ENCODE measurements at regions not wholly inside any gene's neighbourhood (a gene's known extent, or its start where the extent isn't known, plus 50 kb on each side); places are given as distances from the start of the nearest gene placed in this dataset.
"Not testable (repeated sequence)": the region's sequence is repeated elsewhere in the genome, so short reads cannot be mapped to it uniquely, and the experiment has no call there.

- DNase-seq = no peak
Observed at GRCh38 chr9:21708260-21708711, 94.2 kb upstream of the MTAP start.

- no peak for DNase-seq
Observed at GRCh38 chr9:21708856-21709255, 93.6 kb upstream of the MTAP start.

- DNase-seq = no peak
Observed at GRCh38 chr9:21709464-21710058, 92.9 kb upstream of the MTAP start.

GRCh38 chr9:21710548-21711191 lies 91.8 kb upstream of the MTAP start:
- DNase-seq = no peak

GRCh38 chr9:21711504-21711903 lies 90.9 kb upstream of the MTAP start:
- DNase-seq = no peak

GRCh38 chr9:21715408-21715807 lies 87.0 kb upstream of the MTAP start:
- DNase-seq = no peak

GRCh38 chr9:21720758-21721157 lies 81.7 kb upstream of the MTAP start:
- no peak for DNase-seq

GRCh38 chr9:21727411-21727810 lies 75.0 kb upstream of the MTAP start:
- DNase-seq = not testable (repeated sequence)

GRCh38 chr9:21728781-21729180 lies 73.7 kb upstream of the MTAP start:
- no peak for DNase-seq

- DNase-seq = no peak
Observed at GRCh38 chr9:21729648-21730047, 72.8 kb upstream of the MTAP start.

- no peak for DNase-seq
Observed at GRCh38 chr9:21730899-21731298, 71.5 kb upstream of the MTAP start.

GRCh38 chr9:21741151-21741550 lies 61.3 kb upstream of the MTAP start:
- no peak for DNase-seq

- DNase-seq = no peak
Observed at GRCh38 chr9:21744320-21744719, 58.1 kb upstream of the MTAP start.

- no peak for DNase-seq
Observed at GRCh38 chr9:21744841-21745240, 57.6 kb upstream of the MTAP start.

- no peak for DNase-seq
Observed at GRCh38 chr9:21746550-21746949, 55.9 kb upstream of the MTAP start.

GRCh38 chr9:21747175-21747574 lies 55.3 kb upstream of the MTAP start:
- DNase-seq = no peak

- no peak for DNase-seq
Observed at GRCh38 chr9:21750021-21750735, 52.3 kb upstream of the MTAP start.

- no peak for DNase-seq
Observed at GRCh38 chr9:21751998-21752397, 50.4 kb upstream of the MTAP start.
